ENCODE measurements at regions not wholly inside any gene's neighbourhood (a gene's known extent, or its start where the extent isn't known, plus 50 kb on each side); places are given as distances from the start of the nearest gene placed in this dataset.
A peak's percentile ranks its signal among the peaks of the same experiment; 100 is the strongest.

DNA sequence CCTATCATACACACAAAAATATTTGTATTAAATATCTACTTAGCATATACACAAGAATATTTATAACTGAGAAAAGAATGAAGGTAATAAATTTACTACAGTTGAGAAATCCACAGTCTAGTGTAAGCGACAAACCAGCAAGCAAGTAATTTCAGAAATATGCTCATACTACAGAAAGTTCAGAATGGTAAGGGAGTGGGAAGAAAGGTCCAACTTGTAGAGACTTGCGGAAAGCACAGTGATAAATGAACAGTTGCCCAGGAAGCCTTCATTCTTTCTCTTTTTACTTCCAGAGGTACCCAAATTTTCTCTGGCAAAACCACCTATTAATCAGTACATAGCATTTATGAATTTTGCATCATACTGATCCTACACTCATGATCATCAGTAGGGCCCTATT is 438.1 kb upstream of the PCDH10 start (continued):
- TF ChIP-seq, protein P1, sequence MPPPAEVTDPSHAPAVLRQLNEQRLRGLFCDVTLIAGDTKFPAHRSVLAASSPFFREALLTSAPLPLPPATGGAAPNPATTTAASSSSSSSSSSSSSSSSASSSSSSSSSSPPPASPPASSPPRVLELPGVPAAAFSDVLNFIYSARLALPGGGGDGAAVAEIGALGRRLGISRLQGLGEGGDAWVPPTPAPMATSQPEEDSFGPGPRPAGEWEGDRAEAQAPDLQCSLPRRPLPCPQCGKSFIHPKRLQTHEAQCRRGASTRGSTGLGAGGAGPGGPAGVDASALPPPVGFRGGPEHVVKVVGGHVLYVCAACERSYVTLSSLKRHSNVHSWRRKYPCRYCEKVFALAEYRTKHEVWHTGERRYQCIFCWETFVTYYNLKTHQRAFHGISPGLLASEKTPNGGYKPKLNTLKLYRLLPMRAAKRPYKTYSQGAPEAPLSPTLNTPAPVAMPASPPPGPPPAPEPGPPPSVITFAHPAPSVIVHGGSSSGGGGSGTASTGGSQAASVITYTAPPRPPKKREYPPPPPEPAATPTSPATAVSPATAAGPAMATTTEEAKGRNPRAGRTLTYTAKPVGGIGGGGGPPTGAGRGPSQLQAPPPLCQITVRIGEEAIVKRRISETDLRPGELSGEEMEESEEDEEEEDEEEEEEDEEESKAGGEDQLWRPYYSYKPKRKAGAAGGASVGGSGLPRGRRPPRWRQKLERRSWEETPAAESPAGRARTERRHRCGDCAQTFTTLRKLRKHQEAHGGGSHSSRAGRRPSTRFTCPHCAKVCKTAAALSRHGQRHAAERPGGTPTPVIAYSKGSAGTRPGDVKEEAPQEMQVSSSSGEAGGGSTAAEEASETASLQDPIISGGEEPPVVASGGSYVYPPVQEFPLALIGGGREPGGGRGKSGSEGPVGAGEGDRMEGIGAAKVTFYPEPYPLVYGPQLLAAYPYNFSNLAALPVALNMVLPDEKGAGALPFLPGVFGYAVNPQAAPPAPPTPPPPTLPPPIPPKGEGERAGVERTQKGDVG (CRISPR knock-in tag; IDR thresholded peaks at IDR 0.05; ENCODE audit: borderline replicate concordance): no peak
- TF ChIP-seq ZNF550 (CRISPR knock-in tag; IDR thresholded peaks at IDR 0.05; ENCODE audit: borderline replicate concordance): no peak

DNA sequence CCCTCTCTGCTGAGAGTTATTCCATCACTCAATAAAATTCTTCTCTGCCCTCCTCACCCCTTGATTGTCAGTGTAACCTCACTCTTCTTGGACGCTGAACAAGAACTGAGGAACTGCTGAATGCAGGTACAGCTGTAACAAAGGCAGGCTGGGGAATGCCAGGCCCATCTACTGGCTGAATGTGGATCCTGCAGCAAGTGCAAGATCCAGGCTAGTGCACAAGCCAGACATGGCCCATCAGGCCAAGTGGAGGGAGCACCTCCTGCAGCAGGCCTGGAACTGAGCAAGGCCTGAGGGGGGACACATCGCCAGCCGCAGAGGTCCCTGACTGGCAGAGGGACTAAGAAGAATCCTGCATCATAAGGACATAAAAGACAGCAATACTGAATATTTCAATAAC is 411.8 kb upstream of the PCDH10 start:
- Histone ChIP-seq H4K20me1 (ENCODE audit: insufficient read depth, low read length) (no peaks in the 10 kb centered on the region), H3K4me1 (ENCODE audit: insufficient read depth, low read length) (no peaks in the 10 kb centered on the region), H3K27me3 (ENCODE audit: control insufficient read depth in 1 of 2, insufficient read depth in 2 of 2, low read length in 2 of 2) (no peaks in the 10 kb centered on the region), H3K9ac (ENCODE audit: insufficient read depth, low read depth, low read length) (no peak overlapping the region), H3K79me2 (ENCODE audit: insufficient read depth, low read length) (no peaks in the 10 kb centered on the region), H3K9me3 (ENCODE audit: low read length) (no peaks in the 10 kb centered on the region), H3K4me3 (replicated peaks in 1 of 3; ENCODE audit: insufficient read depth in 1 of 3, low read depth in 2 of 3, low read length in 3 of 3) (no peak overlapping the region), H3K4me2 (ENCODE audit: low read depth, low read length) (no peak overlapping the region), H2AFZ (ENCODE audit: low read length) (no peak overlapping the region), H3K36me3 (replicated peaks in 1 of 2; ENCODE audit: control insufficient read depth in 1 of 2, insufficient read depth in 2 of 2, low read length in 2 of 2) (no peaks in the 10 kb centered on the region), H3K27ac (ENCODE audit: extremely low read length, insufficient read depth, low read length) (no peak overlapping the region)
- in situ Hi-C loops (cut with HindIII; ENCODE audit: extremely low pct_ligation_motif_present, low pct_unique_long_range_greater_than_20kb) (no loop called here), intact Hi-C loops (cut with micrococcal nuclease; ENCODE audit: unreplicated experiment) (no loop called here)
- DNase-seq (ENCODE audit: low spot score) (no peak), FAIRE-seq (no peak), ATAC-seq (peak; percentile 86)
- CTCF ChIA-PET (ENCODE audit: low intra/inter-chr PET ratio, low total read pairs): no interaction called here
- POLR2A ChIA-PET: no interaction called here
- no TSS peak for BruUV-seq (replicated peaks)
- WGBS (ENCODE audit: low lambda C conversion rate): 0% methylated on average over 1 of the region's 3 CpGs
- TF ChIP-seq DR1 (CRISPR knock-in tag; IDR thresholded peaks at IDR 0.05) (no peak), SMARCE1 (IDR thresholded peaks at IDR 0.05; ENCODE audit: borderline replicate concordance) (no peak), ZSCAN20 (CRISPR knock-in tag; IDR thresholded peaks at IDR 0.05; ENCODE audit: borderline replicate concordance) (no peak), U2AF2 (IDR thresholded peaks at IDR 0.05; ENCODE audit: low read depth, low read length) (no peak), HDAC2 (CRISPR knock-in tag; IDR thresholded peaks at IDR 0.05) (no peak), ZKSCAN8 (CRISPR knock-in tag; IDR thresholded peaks at IDR 0.05; ENCODE audit: borderline replicate concordance) (no peak), SP140L (CRISPR knock-in tag; IDR thresholded peaks at IDR 0.05; ENCODE audit: borderline replicate concordance) (no peak), ZNF557 (CRISPR knock-in tag; IDR thresholded peaks at IDR 0.05) (no peak), PRPF4 (IDR thresholded peaks at IDR 0.05; ENCODE audit: low read depth, low read length, poor library complexity, severe bottlenecking) (no peak), FOXM1 (CRISPR knock-in tag; IDR thresholded peaks at IDR 0.05) (no peak), EEA1 (CRISPR knock-in tag; IDR thresholded peaks at IDR 0.05; ENCODE audit: borderline replicate concordance) (no peak), FOSL2 (CRISPR knock-in tag; IDR thresholded peaks at IDR 0.05) (no peak), RCOR2 (CRISPR knock-in tag; IDR thresholded peaks at IDR 0.05) (no peak)
- TF ChIP-seq, protein P2, sequence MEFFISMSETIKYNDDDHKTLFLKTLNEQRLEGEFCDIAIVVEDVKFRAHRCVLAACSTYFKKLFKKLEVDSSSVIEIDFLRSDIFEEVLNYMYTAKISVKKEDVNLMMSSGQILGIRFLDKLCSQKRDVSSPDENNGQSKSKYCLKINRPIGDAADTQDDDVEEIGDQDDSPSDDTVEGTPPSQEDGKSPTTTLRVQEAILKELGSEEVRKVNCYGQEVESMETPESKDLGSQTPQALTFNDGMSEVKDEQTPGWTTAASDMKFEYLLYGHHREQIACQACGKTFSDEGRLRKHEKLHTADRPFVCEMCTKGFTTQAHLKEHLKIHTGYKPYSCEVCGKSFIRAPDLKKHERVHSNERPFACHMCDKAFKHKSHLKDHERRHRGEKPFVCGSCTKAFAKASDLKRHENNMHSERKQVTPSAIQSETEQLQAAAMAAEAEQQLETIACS (CRISPR knock-in tag; IDR thresholded peaks at IDR 0.05): no peak
- TF ChIP-seq, protein P3, sequence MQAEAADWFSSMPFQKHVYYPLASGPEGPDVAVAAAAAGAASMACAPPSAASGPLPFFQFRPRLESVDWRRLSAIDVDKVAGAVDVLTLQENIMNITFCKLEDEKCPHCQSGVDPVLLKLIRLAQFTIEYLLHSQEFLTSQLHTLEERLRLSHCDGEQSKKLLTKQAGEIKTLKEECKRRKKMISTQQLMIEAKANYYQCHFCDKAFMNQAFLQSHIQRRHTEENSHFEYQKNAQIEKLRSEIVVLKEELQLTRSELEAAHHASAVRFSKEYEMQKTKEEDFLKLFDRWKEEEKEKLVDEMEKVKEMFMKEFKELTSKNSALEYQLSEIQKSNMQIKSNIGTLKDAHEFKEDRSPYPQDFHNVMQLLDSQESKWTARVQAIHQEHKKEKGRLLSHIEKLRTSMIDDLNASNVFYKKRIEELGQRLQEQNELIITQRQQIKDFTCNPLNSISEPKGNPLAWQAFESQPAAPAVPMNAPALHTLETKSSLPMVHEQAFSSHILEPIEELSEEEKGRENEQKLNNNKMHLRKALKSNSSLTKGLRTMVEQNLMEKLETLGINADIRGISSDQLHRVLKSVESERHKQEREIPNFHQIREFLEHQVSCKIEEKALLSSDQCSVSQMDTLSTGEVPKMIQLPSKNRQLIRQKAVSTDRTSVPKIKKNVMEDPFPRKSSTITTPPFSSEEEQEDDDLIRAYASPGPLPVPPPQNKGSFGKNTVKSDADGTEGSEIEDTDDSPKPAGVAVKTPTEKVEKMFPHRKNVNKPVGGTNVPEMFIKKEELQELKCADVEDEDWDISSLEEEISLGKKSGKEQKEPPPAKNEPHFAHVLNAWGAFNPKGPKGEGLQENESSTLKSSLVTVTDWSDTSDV (CRISPR knock-in tag; IDR thresholded peaks at IDR 0.05): no peak

All from HepG2 (cell line).